ENCODE measurements at regions not wholly inside any gene's neighbourhood (a gene's known extent, or its start where the extent isn't known, plus 50 kb on each side); places are given as distances from the start of the nearest gene placed in this dataset.

GRCh38 chr6:144714021-144714712 is 429.0 kb downstream of the UTRN start:
- in situ Hi-C loops (cut with HindIII; ENCODE audit: low pct_unique_long_range_greater_than_20kb, low sequenced_read_pairs) (no loop called here), intact Hi-C loops (cut with micrococcal nuclease; ENCODE audit: unreplicated experiment) (no loop called here)
- Histone ChIP-seq H3K4me1 (ENCODE audit: control insufficient read depth, insufficient read depth, low read length) (no peaks in the 10 kb centered on the region; the same call in 1 of the 2 replicates), H3K27ac (ENCODE audit: low read length) (no peak overlapping the region), H3K9me3 (ENCODE audit: control insufficient read depth, insufficient read depth, low read depth, low read length) (no peaks in the 10 kb centered on the region), H3K4me3 (ENCODE audit: low read depth in 2 of 2, low read length in 2 of 2) (no peak overlapping the region), H3K27me3 (ENCODE audit: control insufficient read depth, insufficient read depth, low read length) (no peaks in the 10 kb centered on the region), H3K36me3 (ENCODE audit: control insufficient read depth, insufficient read depth, low read length) (no peaks in the 10 kb centered on the region)
- no peak for ATAC-seq
- no peak for TF ChIP-seq SIN3A (IDR thresholded peaks at IDR 0.05; ENCODE audit: borderline replicate concordance, insufficient read depth, low read depth, low read length)
- no peak for TF ChIP-seq REST (IDR thresholded peaks at IDR 0.05; ENCODE audit: insufficient read depth in 1 of 2, low read depth in 2 of 2, low read length in 1 of 2)
- no TSS peak for BruUV-seq (replicated peaks)
- ChIA-PET CTCF (no interaction called here), POLR2A (no interaction called here)
- DNase-seq (ENCODE audit: low read depth, low spot score), result no peak

DNA sequence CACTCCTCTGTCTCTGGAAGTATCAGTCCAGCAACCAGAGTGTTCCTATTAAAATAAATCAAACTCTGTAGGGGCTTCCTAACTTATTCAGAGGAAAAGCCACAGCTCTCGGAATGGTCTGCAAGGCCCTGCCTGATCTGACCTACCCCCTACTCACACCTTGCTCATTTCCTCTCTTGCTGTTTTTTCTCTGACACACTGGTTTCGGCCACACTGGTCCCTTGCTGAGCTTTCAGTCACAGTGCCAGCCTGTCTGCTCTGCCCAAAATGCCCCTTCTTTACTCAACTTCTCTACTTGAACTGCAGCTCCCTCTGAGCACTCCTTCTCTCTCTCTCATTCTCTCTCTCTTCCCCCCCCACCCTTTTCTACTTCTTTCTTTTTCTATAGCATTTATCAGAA is 430.2 kb downstream of the UTRN start:
- intact Hi-C loops (cut with micrococcal nuclease; ENCODE audit: unreplicated experiment) (no loop called here), in situ Hi-C loops (cut with HindIII; ENCODE audit: low pct_unique_long_range_greater_than_20kb, low sequenced_read_pairs) (no loop called here)
- Histone ChIP-seq H3K27ac (ENCODE audit: low read length) (no peak overlapping the region), H3K4me1 (ENCODE audit: control insufficient read depth, insufficient read depth, low read length) (no peaks in the 10 kb centered on the region; the same call in 1 of the 2 replicates), H3K4me3 (ENCODE audit: low read depth in 2 of 2, low read length in 2 of 2) (no peak overlapping the region), H3K9me3 (ENCODE audit: control insufficient read depth, insufficient read depth, low read depth, low read length) (no peaks in the 10 kb centered on the region), H3K27me3 (ENCODE audit: control insufficient read depth, insufficient read depth, low read length) (no peaks in the 10 kb centered on the region), H3K36me3 (ENCODE audit: control insufficient read depth, insufficient read depth, low read length) (no peaks in the 10 kb centered on the region)
- ATAC-seq (no peak), DNase-seq (ENCODE audit: low read depth, low spot score) (no peak)
- no TSS peak for BruUV-seq (replicated peaks)
- TF ChIP-seq POLR2AphosphoS5 (IDR thresholded peaks at IDR 0.05; ENCODE audit: low read depth, low read length) (no peak), TCF7L2 (IDR thresholded peaks at IDR 0.05; ENCODE audit: low read depth, low read length) (no peak)
- ChIA-PET POLR2A (interaction anchor here (0.7 kb wide), 1 partner anchor 22 kb away, joined by 4 read pairs; no protein-coding TSS in a partner anchor), CTCF (no interaction called here)

- in situ Hi-C loops (cut with HindIII; ENCODE audit: low pct_unique_long_range_greater_than_20kb, low sequenced_read_pairs), result no loop called here
- no peak overlapping the region for H3K27ac ChIP-seq (ENCODE audit: low read length)
- CTCF ChIA-PET, result no interaction called here
These were observed 433.3 kb downstream of the UTRN start for GRCh38 chr6:144718431-144718830.

More at GRCh38 chr6:144718431-144718830, 433.3 kb downstream of the UTRN start:
- DNase-seq (ENCODE audit: low read depth, low spot score) (no peak), ATAC-seq (no peak)
- Histone ChIP-seq H3K4me3 (ENCODE audit: low read depth in 2 of 2, low read length in 2 of 2) (no peak overlapping the region), H3K9me3 (ENCODE audit: control insufficient read depth, insufficient read depth, low read depth, low read length) (no peaks in the 10 kb centered on the region), H3K36me3 (ENCODE audit: control insufficient read depth, insufficient read depth, low read length) (no peaks in the 10 kb centered on the region), H3K27me3 (ENCODE audit: control insufficient read depth, insufficient read depth, low read length) (no peaks in the 10 kb centered on the region), H3K4me1 (ENCODE audit: control insufficient read depth, insufficient read depth, low read length) (no peaks in the 10 kb centered on the region)
- intact Hi-C loops (cut with micrococcal nuclease; ENCODE audit: unreplicated experiment), result no loop called here
- no TSS peak for BruUV-seq (replicated peaks)
- no peak for TF ChIP-seq SIN3A (IDR thresholded peaks at IDR 0.05; ENCODE audit: borderline replicate concordance, insufficient read depth, low read depth, low read length)
- TF ChIP-seq POLR2AphosphoS5 (IDR thresholded peaks at IDR 0.05; ENCODE audit: low read depth, low read length), result no peak
- no peak for TF ChIP-seq TCF7L2 (IDR thresholded peaks at IDR 0.05; ENCODE audit: low read depth, low read length)
- TF ChIP-seq CTCF (IDR thresholded peaks at IDR 0.05), result no peak
- no peak for TF ChIP-seq REST (IDR thresholded peaks at IDR 0.05; ENCODE audit: insufficient read depth in 1 of 2, low read depth in 2 of 2, low read length in 1 of 2)
- POLR2A ChIA-PET, result no interaction called here
